GM23338 (cell line): ENCODE measurements at regions not wholly inside any gene's neighbourhood (a gene's known extent, or its start where the extent isn't known, plus 50 kb on each side); places are given as distances from the start of the nearest gene placed in this dataset.

Experiments
- ATAC-seq: fragments of 200-7000 bp; cut with Tn5 transposase; 3 replicates; pipeline ENCODE4 v1.9.1; 2020
- DNase-seq: peaks from one replicate; pipeline ENCODE4 v3.0.0-alpha.2; 2015; ENCODE audit warnings: low spot score
- H2AFZ ChIP-seq: fragments of 200-600 bp; sonication (generic); 2 replicates; pipeline ENCODE4 v1.8.0; 2016; ENCODE audit warnings: antibody characterized with exemption, mild to moderate bottlenecking, moderate library complexity
- H3F3A ChIP-seq: fragments of 200-600 bp; sonication (generic); replicated peaks from 2 replicates; pipeline ENCODE4 v1.8.0; 2017; ENCODE audit warnings: antibody characterized with exemption, mixed run types, low read depth
- H3K27ac ChIP-seq: fragments of 200-600 bp; sonication (generic); 2 replicates; pipeline ENCODE4 v1.6.1; 2016; ENCODE audit warnings: low read depth
- H3K27me3 ChIP-seq: fragments of 200-600 bp; sonication (generic); 2 replicates; pipeline ENCODE4 v1.8.0; 2016; ENCODE audit warnings: mild to moderate bottlenecking, mixed run types, moderate library complexity; ENCODE audit not compliant: insufficient read depth
- H3K36me3 ChIP-seq: fragments of 200-600 bp; sonication (generic); 2 replicates; pipeline ENCODE4 v1.8.0; 2016; ENCODE audit warnings: mild to moderate bottlenecking; ENCODE audit not compliant: insufficient read depth
- H3K4me1 ChIP-seq: fragments of 200-600 bp; sonication (generic); 2 replicates; pipeline ENCODE4 v1.8.0; 2016; ENCODE audit warnings: mild to moderate bottlenecking, moderate library complexity; ENCODE audit not compliant: insufficient read depth
- H3K4me2 ChIP-seq: fragments of 200-600 bp; sonication (generic); 2 replicates; pipeline ENCODE4 v1.7.1; 2017; ENCODE audit warnings: mixed run types
- H3K4me3 ChIP-seq: fragments of 200-600 bp; sonication (generic); 2 replicates; pipeline ENCODE4 v1.6.1; 2016; ENCODE audit warnings: mixed run types
- H3K79me2 ChIP-seq: fragments of 200-600 bp; sonication (generic); replicated peaks from 2 replicates; pipeline ENCODE4 v1.8.0; 2017; ENCODE audit warnings: mild to moderate bottlenecking; ENCODE audit not compliant: insufficient read depth
- H3K9me2 ChIP-seq: fragments of 200-600 bp; sonication (generic); 2 replicates; pipeline ENCODE4 v1.8.0; 2017; ENCODE audit not compliant: insufficient read depth
- H4K20me1 ChIP-seq: fragments of 200-600 bp; sonication (generic); replicated peaks from 2 replicates; pipeline ENCODE4 v1.8.0; 2017; ENCODE audit warnings: mild to moderate bottlenecking; ENCODE audit not compliant: insufficient read depth
- H3K27ac Mint-ChIP-seq: 2 replicates; pipeline ENCODE4 v1.8.0; 2020; ENCODE audit warnings: inconsistent platforms, mild to moderate bottlenecking, moderate library complexity, mixed read lengths
- H3K27me3 Mint-ChIP-seq: 3 replicates; pipeline ENCODE4 v1.8.0; 2022; ENCODE audit warnings: low read depth, mild to moderate bottlenecking, moderate library complexity, mixed read lengths, inconsistent platforms; ENCODE audit not compliant: insufficient read depth, poor library complexity
- H3K36me3 Mint-ChIP-seq: 3 replicates; pipeline ENCODE4 v1.8.0; 2021; ENCODE audit warnings: low read depth, mild to moderate bottlenecking, inconsistent platforms, moderate library complexity, mixed read lengths
- H3K4me1 Mint-ChIP-seq: 3 replicates; pipeline ENCODE4 v1.8.0; 2020; ENCODE audit warnings: mild to moderate bottlenecking, inconsistent platforms, mixed read lengths
- H3K4me3 Mint-ChIP-seq: 3 replicates; pipeline ENCODE4 v1.8.0; 2021; ENCODE audit warnings: moderate library complexity, mild to moderate bottlenecking, inconsistent platforms, mixed read lengths
- H3K9me3 Mint-ChIP-seq: 3 replicates; pipeline ENCODE4 v1.8.0; 2020; ENCODE audit warnings: moderate library complexity, mild to moderate bottlenecking, inconsistent platforms, mixed read lengths
- CREB1 ChIP-seq: fragments of 250-450 bp; sonication (Bioruptor Pico); IDR thresholded peaks from 2 replicates; pipeline ENCODE4 v1.5.0; 2020; ENCODE audit warnings: low read depth, mild to moderate bottlenecking, moderate library complexity
- EZH2 ChIP-seq: fragments of 200-600 bp; sonication (generic); IDR thresholded peaks from one replicate; pipeline ENCODE4 v1.8.0; 2017; ENCODE audit warnings: antibody characterized with exemption, mild to moderate bottlenecking, low read depth; ENCODE audit not compliant: unreplicated experiment
- EZH2phosphoT487 ChIP-seq: fragments of 200-600 bp; sonication (generic); IDR thresholded peaks from one replicate; pipeline ENCODE4 v1.8.1; 2018; ENCODE audit warnings: antibody characterized with exemption; ENCODE audit not compliant: unreplicated experiment
- POLR2AphosphoS5 ChIP-seq: IDR thresholded peaks from 2 replicates; pipeline ENCODE4 v1.6.1; 2016; ENCODE audit warnings: antibody characterized with exemption, low read depth
- STAT1 ChIP-seq: IDR thresholded peaks from one replicate; pipeline ENCODE4 v1.6.1; 2016; ENCODE audit warnings: antibody characterized with exemption; ENCODE audit not compliant: unreplicated experiment
- ZNF114 ChIP-seq: fragments of 250-450 bp; sonication (Bioruptor Pico); IDR thresholded peaks from 2 replicates; pipeline ENCODE4 v1.5.0; 2020; ENCODE audit warnings: mild to moderate bottlenecking, moderate library complexity
- ZNF331 ChIP-seq: fragments of 250-450 bp; sonication (Bioruptor Pico); IDR thresholded peaks from 2 replicates; pipeline ENCODE4 v1.5.0; 2020; ENCODE audit warnings: low read depth, mild to moderate bottlenecking, moderate library complexity
- TF ChIP-seq, protein P1 (sequence below): IDR thresholded peaks from 2 replicates; pipeline ENCODE4 v1.6.1; 2016; ENCODE audit warnings: antibody characterized with exemption
- TF ChIP-seq, protein P2 (sequence below): fragments of 250-450 bp; sonication (Bioruptor Pico); IDR thresholded peaks from 2 replicates; pipeline ENCODE4 v1.5.0; 2020; ENCODE audit warnings: mild to moderate bottlenecking, moderate library complexity

DNA sequence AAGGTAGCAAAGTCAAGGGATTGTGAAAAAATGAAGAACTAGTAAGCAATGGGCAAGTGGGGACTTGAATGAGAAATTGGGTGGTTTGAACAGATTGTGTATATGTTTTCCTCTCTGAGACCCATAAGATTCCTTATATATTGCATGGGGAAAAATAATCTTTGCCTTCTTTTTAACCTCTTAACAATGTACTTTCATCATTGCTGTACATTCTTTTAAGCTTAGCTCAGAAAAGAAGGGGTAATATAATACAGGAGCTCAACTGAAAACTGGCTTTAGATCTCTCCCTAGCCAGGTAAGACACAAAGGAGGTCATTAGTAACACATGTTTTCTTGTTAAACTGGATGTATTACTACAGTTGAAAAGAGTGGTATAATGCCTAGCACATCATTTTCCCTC lies 287.2 kb downstream of the RNF144B start:
- H3K4me1 Mint-ChIP-seq = no peaks in the 10 kb centered on the region
- no peaks in the 10 kb centered on the region for H3F3A ChIP-seq
- no peak overlapping the region for H3K4me3 ChIP-seq
- peaks cover 3% of the 10 kb centered on the region; the same call in 1 of the 2 replicates for H3K36me3 ChIP-seq
- no peaks in the 10 kb centered on the region for H4K20me1 ChIP-seq
- TF ChIP-seq EZH2 = no peak
- no peak for TF ChIP-seq POLR2AphosphoS5
- TF ChIP-seq STAT1 = no peak
- no peak for TF ChIP-seq ZNF331 (CRISPR knock-in tag)
- no peak for TF ChIP-seq ZNF114 (CRISPR knock-in tag)
- TF ChIP-seq EZH2phosphoT487 = no peak
- TF ChIP-seq, protein P1, sequence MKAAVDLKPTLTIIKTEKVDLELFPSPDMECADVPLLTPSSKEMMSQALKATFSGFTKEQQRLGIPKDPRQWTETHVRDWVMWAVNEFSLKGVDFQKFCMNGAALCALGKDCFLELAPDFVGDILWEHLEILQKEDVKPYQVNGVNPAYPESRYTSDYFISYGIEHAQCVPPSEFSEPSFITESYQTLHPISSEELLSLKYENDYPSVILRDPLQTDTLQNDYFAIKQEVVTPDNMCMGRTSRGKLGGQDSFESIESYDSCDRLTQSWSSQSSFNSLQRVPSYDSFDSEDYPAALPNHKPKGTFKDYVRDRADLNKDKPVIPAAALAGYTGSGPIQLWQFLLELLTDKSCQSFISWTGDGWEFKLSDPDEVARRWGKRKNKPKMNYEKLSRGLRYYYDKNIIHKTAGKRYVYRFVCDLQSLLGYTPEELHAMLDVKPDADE = no peak
- TF ChIP-seq, protein P2, sequence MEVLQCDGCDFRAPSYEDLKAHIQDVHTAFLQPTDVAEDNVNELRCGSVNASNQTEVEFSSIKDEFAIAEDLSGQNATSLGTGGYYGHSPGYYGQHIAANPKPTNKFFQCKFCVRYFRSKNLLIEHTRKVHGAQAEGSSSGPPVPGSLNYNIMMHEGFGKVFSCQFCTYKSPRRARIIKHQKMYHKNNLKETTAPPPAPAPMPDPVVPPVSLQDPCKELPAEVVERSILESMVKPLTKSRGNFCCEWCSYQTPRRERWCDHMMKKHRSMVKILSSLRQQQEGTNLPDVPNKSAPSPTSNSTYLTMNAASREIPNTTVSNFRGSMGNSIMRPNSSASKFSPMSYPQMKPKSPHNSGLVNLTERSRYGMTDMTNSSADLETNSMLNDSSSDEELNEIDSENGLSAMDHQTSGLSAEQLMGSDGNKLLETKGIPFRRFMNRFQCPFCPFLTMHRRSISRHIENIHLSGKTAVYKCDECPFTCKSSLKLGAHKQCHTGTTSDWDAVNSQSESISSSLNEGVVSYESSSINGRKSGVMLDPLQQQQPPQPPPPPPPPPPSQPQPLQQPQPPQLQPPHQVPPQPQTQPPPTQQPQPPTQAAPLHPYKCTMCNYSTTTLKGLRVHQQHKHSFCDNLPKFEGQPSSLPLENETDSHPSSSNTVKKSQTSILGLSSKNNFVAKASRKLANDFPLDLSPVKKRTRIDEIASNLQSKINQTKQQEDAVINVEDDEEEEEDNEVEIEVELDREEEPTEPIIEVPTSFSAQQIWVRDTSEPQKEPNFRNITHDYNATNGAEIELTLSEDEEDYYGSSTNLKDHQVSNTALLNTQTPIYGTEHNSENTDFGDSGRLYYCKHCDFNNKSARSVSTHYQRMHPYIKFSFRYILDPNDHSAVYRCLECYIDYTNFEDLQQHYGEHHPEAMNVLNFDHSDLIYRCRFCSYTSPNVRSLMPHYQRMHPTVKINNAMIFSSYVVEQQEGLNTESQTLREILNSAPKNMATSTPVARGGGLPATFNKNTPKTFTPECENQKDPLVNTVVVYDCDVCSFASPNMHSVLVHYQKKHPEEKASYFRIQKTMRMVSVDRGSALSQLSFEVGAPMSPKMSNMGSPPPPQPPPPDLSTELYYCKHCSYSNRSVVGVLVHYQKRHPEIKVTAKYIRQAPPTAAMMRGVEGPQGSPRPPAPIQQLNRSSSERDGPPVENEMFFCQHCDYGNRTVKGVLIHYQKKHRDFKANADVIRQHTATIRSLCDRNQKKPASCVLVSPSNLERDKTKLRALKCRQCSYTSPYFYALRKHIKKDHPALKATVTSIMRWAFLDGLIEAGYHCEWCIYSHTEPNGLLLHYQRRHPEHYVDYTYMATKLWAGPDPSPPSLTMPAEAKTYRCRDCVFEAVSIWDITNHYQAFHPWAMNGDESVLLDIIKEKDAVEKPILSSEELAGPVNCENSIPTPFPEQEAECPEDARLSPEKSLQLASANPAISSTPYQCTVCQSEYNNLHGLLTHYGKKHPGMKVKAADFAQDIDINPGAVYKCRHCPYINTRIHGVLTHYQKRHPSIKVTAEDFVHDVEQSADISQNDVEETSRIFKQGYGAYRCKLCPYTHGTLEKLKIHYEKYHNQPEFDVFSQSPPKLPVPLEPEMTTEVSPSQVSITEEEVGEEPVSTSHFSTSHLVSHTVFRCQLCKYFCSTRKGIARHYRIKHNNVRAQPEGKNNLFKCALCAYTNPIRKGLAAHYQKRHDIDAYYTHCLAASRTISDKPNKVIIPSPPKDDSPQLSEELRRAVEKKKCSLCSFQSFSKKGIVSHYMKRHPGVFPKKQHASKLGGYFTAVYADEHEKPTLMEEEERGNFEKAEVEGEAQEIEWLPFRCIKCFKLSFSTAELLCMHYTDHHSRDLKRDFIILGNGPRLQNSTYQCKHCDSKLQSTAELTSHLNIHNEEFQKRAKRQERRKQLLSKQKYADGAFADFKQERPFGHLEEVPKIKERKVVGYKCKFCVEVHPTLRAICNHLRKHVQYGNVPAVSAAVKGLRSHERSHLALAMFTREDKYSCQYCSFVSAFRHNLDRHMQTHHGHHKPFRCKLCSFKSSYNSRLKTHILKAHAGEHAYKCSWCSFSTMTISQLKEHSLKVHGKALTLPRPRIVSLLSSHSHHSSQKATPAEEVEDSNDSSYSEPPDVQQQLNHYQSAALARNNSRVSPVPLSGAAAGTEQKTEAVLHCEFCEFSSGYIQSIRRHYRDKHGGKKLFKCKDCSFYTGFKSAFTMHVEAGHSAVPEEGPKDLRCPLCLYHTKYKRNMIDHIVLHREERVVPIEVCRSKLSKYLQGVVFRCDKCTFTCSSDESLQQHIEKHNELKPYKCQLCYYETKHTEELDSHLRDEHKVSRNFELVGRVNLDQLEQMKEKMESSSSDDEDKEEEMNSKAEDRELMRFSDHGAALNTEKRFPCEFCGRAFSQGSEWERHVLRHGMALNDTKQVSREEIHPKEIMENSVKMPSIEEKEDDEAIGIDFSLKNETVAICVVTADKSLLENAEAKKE (CRISPR knock-in tag) = no peak
- TF ChIP-seq CREB1 (CRISPR knock-in tag) = no peak
- no peaks in the 10 kb centered on the region for H3K36me3 Mint-ChIP-seq
- H3K27me3 ChIP-seq = no peaks in the 10 kb centered on the region
- no peaks in the 10 kb centered on the region for H3K27me3 Mint-ChIP-seq
- no peaks in the 10 kb centered on the region for H3K79me2 ChIP-seq
- no peak for ATAC-seq
- 0 out of 3 replicates have a peak, but pooled peaks cover 3% of the 10 kb centered on the region for H3K9me3 Mint-ChIP-seq
- no peak overlapping the region for H3K27ac ChIP-seq
- H3K9me2 ChIP-seq = peaks cover 14% of the 10 kb centered on the region; the same call in 1 of the 2 replicates
- no peak overlapping the region for H3K4me2 ChIP-seq
- H3K4me3 Mint-ChIP-seq = no peak overlapping the region
- no peak overlapping the region for H2AFZ ChIP-seq
- no peak for DNase-seq
- H3K27ac Mint-ChIP-seq = no peak overlapping the region; the same call in 1 of the 2 replicates
- no peaks in the 10 kb centered on the region for H3K4me1 ChIP-seq
